Gastrocnemius medialis (tissue), 4 donors: ENCODE measurements at regions not wholly inside any gene's neighbourhood (a gene's known extent, or its start where the extent isn't known, plus 50 kb on each side); places are given as distances from the start of the nearest gene placed in this dataset.

Source experiments
- CTCF ChIP-seq, 5 experiments: fragments of 450-650 bp in 3 of 5; fragments of 200-600 bp in 2 of 5; sonication (generic) in 2 of 5; IDR thresholded peaks in 4 of 5; conservative IDR thresholded peaks in 1 of 5; 1 replicate in 4 of 5; 2 replicates in 1 of 5; pipeline ENCODE4 v1.5.1; 2016 to 2019; ENCODE audit warnings: antibody characterized with exemption in 5 of 5, mild to moderate bottlenecking in 3 of 5, moderate library complexity in 3 of 5
- POLR2A ChIP-seq, 2 donors: fragments of 450-650 bp; IDR thresholded peaks; one replicate each; pipeline ENCODE4 v1.6.1; 2017; ENCODE audit warnings: antibody characterized with exemption in 2 of 2, mild to moderate bottlenecking in 2 of 2, moderate library complexity in 2 of 2

DNA sequence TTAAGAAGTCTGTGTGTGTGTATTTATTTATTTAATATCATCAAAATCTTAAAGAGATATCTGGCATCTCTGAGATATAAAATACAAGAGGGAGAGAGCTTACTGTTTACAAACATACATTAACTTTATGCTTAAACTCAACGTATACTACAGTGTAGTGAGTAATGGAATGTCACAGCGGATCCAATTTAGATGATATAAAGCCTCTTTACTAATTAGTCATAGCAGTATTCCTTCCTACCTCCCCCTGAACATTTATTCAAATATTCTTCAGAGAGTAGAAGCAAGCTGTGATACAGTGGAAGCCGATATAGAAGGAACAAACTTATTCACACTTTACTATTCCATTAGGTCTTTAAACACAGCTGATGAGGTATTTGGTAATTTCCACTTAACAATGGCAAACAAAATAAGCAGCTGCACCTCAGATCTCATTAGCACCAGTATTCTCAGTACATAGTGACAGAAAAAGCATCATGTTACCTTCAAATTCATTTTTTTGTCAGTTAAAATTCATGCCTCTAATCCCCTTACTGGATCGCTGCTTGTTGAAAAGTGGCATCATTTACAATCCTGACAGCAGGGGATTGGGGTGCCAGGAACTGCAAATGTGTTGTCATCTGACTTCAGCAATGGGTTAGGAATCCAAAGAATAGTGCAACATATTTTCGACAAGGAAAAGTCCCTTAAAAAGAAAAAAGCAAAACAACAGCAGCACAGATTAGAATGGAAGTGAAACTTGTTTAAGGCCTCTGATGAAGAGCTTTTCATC lies 658.7 kb upstream of the EPHA5 start:
- TF ChIP-seq CTCF (IDR thresholded peaks at IDR 0.05 in 4 of 5, conservative IDR thresholded peaks at IDR 0.05 in 1 of 5) (no peak), POLR2A (IDR thresholded peaks at IDR 0.05) (no peak)
